Stomach (tissue), 4 donors: ENCODE measurements at regions not wholly inside any gene's neighbourhood (a gene's known extent, or its start where the extent isn't known, plus 50 kb on each side); places are given as distances from the start of the nearest gene placed in this dataset.

ENCODE experiments used
- EP300 ChIP-seq: sonication (generic); formaldehyde crosslinking; IDR thresholded peaks from one replicate; pipeline ENCODE4 v1.6.1; 2017; ENCODE audit warnings: antibody characterized with exemption
- POLR2A ChIP-seq, 4 donors: fragments of 450-650 bp; IDR thresholded peaks; one replicate each; pipeline ENCODE4 v1.6.1; 2016; ENCODE audit warnings: antibody characterized with exemption in 4 of 4, control low read depth in 2 of 4, mild to moderate bottlenecking in 1 of 4, moderate library complexity in 1 of 4
- TF ChIP-seq, protein P1 (sequence below), 7 experiments: fragments of 450-650 bp in 4 of 7; fragments of 200-600 bp in 3 of 7; sonication (generic) in 3 of 7; IDR thresholded peaks; one replicate each; pipeline ENCODE4 v1.5.1; 2016 to 2019; ENCODE audit warnings: antibody characterized with exemption in 7 of 7, control low read depth in 2 of 7, mild to moderate bottlenecking in 1 of 7

DNA sequence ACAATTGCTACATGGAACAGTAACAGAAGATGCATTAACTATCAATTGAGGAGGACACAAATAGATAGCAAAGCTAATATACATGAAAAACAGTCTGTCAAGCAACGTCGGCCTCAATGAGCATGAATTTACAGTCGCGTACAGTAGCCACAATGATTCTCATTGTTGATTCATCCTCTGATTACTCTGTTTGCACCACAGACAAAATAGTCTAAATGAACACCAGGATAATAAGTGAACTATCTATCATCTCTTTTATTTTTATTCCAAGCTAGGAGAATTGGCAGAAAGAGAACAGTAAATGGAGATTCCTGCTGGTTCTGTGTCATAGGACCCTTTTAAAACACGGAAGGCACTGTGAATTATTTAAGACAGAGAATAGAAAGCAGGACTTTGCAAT, 108.5 kb downstream of the EVX1 start:
- TF ChIP-seq POLR2A (IDR thresholded peaks at IDR 0.05) (no peak), EP300 (no peak)
- TF ChIP-seq, protein P1, sequence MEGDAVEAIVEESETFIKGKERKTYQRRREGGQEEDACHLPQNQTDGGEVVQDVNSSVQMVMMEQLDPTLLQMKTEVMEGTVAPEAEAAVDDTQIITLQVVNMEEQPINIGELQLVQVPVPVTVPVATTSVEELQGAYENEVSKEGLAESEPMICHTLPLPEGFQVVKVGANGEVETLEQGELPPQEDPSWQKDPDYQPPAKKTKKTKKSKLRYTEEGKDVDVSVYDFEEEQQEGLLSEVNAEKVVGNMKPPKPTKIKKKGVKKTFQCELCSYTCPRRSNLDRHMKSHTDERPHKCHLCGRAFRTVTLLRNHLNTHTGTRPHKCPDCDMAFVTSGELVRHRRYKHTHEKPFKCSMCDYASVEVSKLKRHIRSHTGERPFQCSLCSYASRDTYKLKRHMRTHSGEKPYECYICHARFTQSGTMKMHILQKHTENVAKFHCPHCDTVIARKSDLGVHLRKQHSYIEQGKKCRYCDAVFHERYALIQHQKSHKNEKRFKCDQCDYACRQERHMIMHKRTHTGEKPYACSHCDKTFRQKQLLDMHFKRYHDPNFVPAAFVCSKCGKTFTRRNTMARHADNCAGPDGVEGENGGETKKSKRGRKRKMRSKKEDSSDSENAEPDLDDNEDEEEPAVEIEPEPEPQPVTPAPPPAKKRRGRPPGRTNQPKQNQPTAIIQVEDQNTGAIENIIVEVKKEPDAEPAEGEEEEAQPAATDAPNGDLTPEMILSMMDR (IDR thresholded peaks at IDR 0.05): no peak
